Gastroesophageal sphincter (tissue), 3 donors: ENCODE measurements at regions not wholly inside any gene's neighbourhood (a gene's known extent, or its start where the extent isn't known, plus 50 kb on each side); places are given as distances from the start of the nearest gene placed in this dataset.

Source experiments
- POLR2A ChIP-seq, 2 donors: fragments of 450-650 bp; IDR thresholded peaks; one replicate each; pipeline ENCODE4 v1.6.1; 2017; ENCODE audit warnings: antibody characterized with exemption in 2 of 2, mild to moderate bottlenecking in 2 of 2, moderate library complexity in 1 of 2
- POLR2AphosphoS5 ChIP-seq: sonication (generic); formaldehyde crosslinking; IDR thresholded peaks from one replicate; pipeline ENCODE4 v1.6.1; 2017; ENCODE audit warnings: antibody characterized with exemption
- TF ChIP-seq, protein P1 (sequence below), 4 experiments: fragments of 200-600 bp in 2 of 4; fragments of 450-650 bp in 2 of 4; sonication (generic) in 1 of 4; IDR thresholded peaks; one replicate each; pipeline ENCODE4 v1.5.1; 2017 to 2019; ENCODE audit warnings: antibody characterized with exemption in 4 of 4, mild to moderate bottlenecking in 2 of 4, moderate library complexity in 2 of 4

DNA sequence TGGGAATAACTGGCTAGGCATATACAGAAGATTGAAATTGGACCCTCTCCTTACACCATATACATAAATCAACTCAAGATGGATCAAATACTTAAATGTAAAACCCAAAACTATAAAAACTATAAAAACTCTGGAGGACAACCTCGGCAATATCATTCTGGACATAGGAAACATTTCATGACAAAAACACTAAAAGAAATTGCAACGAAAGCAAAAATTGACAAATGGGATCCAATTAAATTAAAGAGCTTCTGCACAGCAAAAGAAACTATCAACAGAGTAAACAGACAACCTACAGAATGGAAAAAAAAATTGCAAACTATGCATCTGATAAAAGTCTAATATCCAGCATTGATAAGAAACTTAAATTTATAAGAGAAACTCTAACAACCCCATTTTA, 503.7 kb upstream of the C16orf82 start:
- TF ChIP-seq, protein P1, sequence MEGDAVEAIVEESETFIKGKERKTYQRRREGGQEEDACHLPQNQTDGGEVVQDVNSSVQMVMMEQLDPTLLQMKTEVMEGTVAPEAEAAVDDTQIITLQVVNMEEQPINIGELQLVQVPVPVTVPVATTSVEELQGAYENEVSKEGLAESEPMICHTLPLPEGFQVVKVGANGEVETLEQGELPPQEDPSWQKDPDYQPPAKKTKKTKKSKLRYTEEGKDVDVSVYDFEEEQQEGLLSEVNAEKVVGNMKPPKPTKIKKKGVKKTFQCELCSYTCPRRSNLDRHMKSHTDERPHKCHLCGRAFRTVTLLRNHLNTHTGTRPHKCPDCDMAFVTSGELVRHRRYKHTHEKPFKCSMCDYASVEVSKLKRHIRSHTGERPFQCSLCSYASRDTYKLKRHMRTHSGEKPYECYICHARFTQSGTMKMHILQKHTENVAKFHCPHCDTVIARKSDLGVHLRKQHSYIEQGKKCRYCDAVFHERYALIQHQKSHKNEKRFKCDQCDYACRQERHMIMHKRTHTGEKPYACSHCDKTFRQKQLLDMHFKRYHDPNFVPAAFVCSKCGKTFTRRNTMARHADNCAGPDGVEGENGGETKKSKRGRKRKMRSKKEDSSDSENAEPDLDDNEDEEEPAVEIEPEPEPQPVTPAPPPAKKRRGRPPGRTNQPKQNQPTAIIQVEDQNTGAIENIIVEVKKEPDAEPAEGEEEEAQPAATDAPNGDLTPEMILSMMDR (IDR thresholded peaks at IDR 0.05) = no peak
- TF ChIP-seq POLR2A (IDR thresholded peaks at IDR 0.05) (no peak), POLR2AphosphoS5 (no peak)
